Gastrocnemius medialis (tissue), 4 donors: ENCODE measurements at regions not wholly inside any gene's neighbourhood (a gene's known extent, or its start where the extent isn't known, plus 50 kb on each side); places are given as distances from the start of the nearest gene placed in this dataset.

ENCODE experiments used
- ATAC-seq, 2 donors: fragments of 150-250 bp; one replicate each; pipeline ENCODE4 v1.9.1; 2016
- DNase-seq, 2 donors: peaks; one replicate each; pipeline ENCODE4 v3.0.0-alpha.2; 2019
- H3K27ac ChIP-seq, 4 donors: fragments of 200-600 bp; sonication (generic); 1 replicate in 1 of 4; 2 replicates in 3 of 4; pipeline ENCODE4 v1.5.1; 2016 to 2018; ENCODE audit warnings: mild to moderate bottlenecking in 2 of 4, moderate library complexity in 1 of 4
- H3K27me3 ChIP-seq, 3 donors: fragments of 200-600 bp; sonication (generic) in 2 of 3; 1 replicate in 1 of 3; 2 replicates in 2 of 3; pipeline versions ENCODE4 v1.5.1 to v1.6.0; 2016 to 2019; ENCODE audit warnings: mild to moderate bottlenecking in 1 of 3, moderate library complexity in 1 of 3
- H3K36me3 ChIP-seq, 2 donors: fragments of 200-600 bp; sonication (generic) in 1 of 2; one replicate each; pipeline ENCODE4 v1.5.1; 2017 to 2018
- H3K4me1 ChIP-seq, 2 donors: fragments of 200-600 bp; sonication (generic) in 1 of 2; one replicate each; pipeline ENCODE4 v1.5.1; 2016 to 2017; ENCODE audit warnings: mild to moderate bottlenecking in 2 of 2
- H3K4me3 ChIP-seq, 4 donors: fragments of 200-600 bp; sonication (generic) in 3 of 4; 1 replicate in 1 of 4; 2 replicates in 3 of 4; pipeline ENCODE4 v1.5.1; 2016 to 2019; ENCODE audit warnings: mild to moderate bottlenecking in 2 of 4
- H3K9me3 ChIP-seq, 3 donors: fragments of 200-600 bp; sonication (generic) in 2 of 3; 1 replicate in 1 of 3; 2 replicates in 2 of 3; pipeline ENCODE4 v1.5.1; 2016 to 2019
- CTCF ChIP-seq, 5 experiments: fragments of 450-650 bp in 3 of 5; fragments of 200-600 bp in 2 of 5; sonication (generic) in 2 of 5; IDR thresholded peaks in 4 of 5; conservative IDR thresholded peaks in 1 of 5; 1 replicate in 4 of 5; 2 replicates in 1 of 5; pipeline ENCODE4 v1.5.1; 2016 to 2019; ENCODE audit warnings: antibody characterized with exemption in 5 of 5, mild to moderate bottlenecking in 3 of 5, moderate library complexity in 3 of 5
- POLR2A ChIP-seq, 2 donors: fragments of 450-650 bp; IDR thresholded peaks; one replicate each; pipeline ENCODE4 v1.6.1; 2017; ENCODE audit warnings: antibody characterized with exemption in 2 of 2, mild to moderate bottlenecking in 2 of 2, moderate library complexity in 2 of 2
- in situ Hi-C, 4 donors: fragments of 200-750 bp; cut with MboI; loops; one replicate each; pipeline versions ENCODE4 v1.15.0 to v1.8.0; 2017; ENCODE audit warnings: low sequenced_read_pairs in 4 of 4
- intact Hi-C: fragments of 100-400 bp; cut with DNase I; formaldehyde crosslinking; loops from one replicate; pipeline ENCODE4 v1.15.1; 2023; ENCODE audit warnings: low total_unique reads

GRCh38 chr1:55546553-55546952 is 331.4 kb upstream of the USP24 start:
- Histone ChIP-seq H3K36me3 (no peaks in the 10 kb centered on the region), H3K4me3 (no peak overlapping the region), H3K9me3 (no peaks in the 10 kb centered on the region), H3K27me3 (no peaks in the 10 kb centered on the region), H3K4me1 (no peaks in the 10 kb centered on the region), H3K27ac (no peak overlapping the region)
- intact Hi-C loops, result no loop called here
- in situ Hi-C loops, result no loop called here
- DNase-seq (no peak), ATAC-seq (no peak)
- TF ChIP-seq POLR2A (IDR thresholded peaks at IDR 0.05) (no peak), CTCF (IDR thresholded peaks at IDR 0.05 in 4 of 5, conservative IDR thresholded peaks at IDR 0.05 in 1 of 5) (no peak)

GRCh38 chr1:55544826-55545225 is 329.7 kb upstream of the USP24 start:
- H3K27ac ChIP-seq, result no peak overlapping the region
- H3K9me3 ChIP-seq, result no peaks in the 10 kb centered on the region
- in situ Hi-C loops, result no loop called here

GRCh38 chr1:55542901-55543504 is 327.8 kb upstream of the USP24 start:
- intact Hi-C loops, result no loop called here
- in situ Hi-C loops, result no loop called here
- TF ChIP-seq POLR2A (IDR thresholded peaks at IDR 0.05) (no peak), CTCF (IDR thresholded peaks at IDR 0.05 in 4 of 5, conservative IDR thresholded peaks at IDR 0.05 in 1 of 5) (no peak)

More at GRCh38 chr1:55544826-55545225, 329.7 kb upstream of the USP24 start:
- intact Hi-C loops, result no loop called here
- Histone ChIP-seq H3K4me3 (no peak overlapping the region), H3K27me3 (no peaks in the 10 kb centered on the region), H3K4me1 (no peaks in the 10 kb centered on the region), H3K36me3 (no peaks in the 10 kb centered on the region)
- TF ChIP-seq CTCF (IDR thresholded peaks at IDR 0.05 in 4 of 5, conservative IDR thresholded peaks at IDR 0.05 in 1 of 5), result no peak
- TF ChIP-seq POLR2A (IDR thresholded peaks at IDR 0.05), result no peak
- DNase-seq (no peak), ATAC-seq (no peak)

GRCh38 chr1:55541296-55541695 is 326.1 kb upstream of the USP24 start:
- Histone ChIP-seq H3K4me1 (no peaks in the 10 kb centered on the region), H3K36me3 (no peaks in the 10 kb centered on the region), H3K9me3 (no peaks in the 10 kb centered on the region), H3K27me3 (no peaks in the 10 kb centered on the region), H3K27ac (no peak overlapping the region), H3K4me3 (no peak overlapping the region)
- DNase-seq (no peak), ATAC-seq (no peak)
- intact Hi-C loops, result no loop called here
- in situ Hi-C loops, result no loop called here
- TF ChIP-seq POLR2A (IDR thresholded peaks at IDR 0.05) (no peak), CTCF (IDR thresholded peaks at IDR 0.05 in 4 of 5, conservative IDR thresholded peaks at IDR 0.05 in 1 of 5) (no peak)

More at GRCh38 chr1:55542901-55543504, 327.8 kb upstream of the USP24 start:
- H3K4me1 ChIP-seq, result no peaks in the 10 kb centered on the region
- no peaks in the 10 kb centered on the region for H3K27me3 ChIP-seq
- DNase-seq, result no peak
- H3K27ac ChIP-seq, result no peak overlapping the region
- no peak overlapping the region for H3K4me3 ChIP-seq
- H3K9me3 ChIP-seq, result no peaks in the 10 kb centered on the region
- no peaks in the 10 kb centered on the region for H3K36me3 ChIP-seq
- no peak for ATAC-seq
